WTC11 (cell line): ENCODE measurements at regions not wholly inside any gene's neighbourhood (a gene's known extent, or its start where the extent isn't known, plus 50 kb on each side); places are given as distances from the start of the nearest gene placed in this dataset.

ENCODE experiments used
- ATF2 ChIP-seq: sonication (generic); formaldehyde crosslinking; IDR thresholded peaks from 2 replicates; pipeline ENCODE4 v1.8.1; 2022; ENCODE audit warnings: low read depth, missing genetic modification reagents, borderline replicate concordance
- CTCF ChIP-seq: fragments of 200-600 bp; IDR thresholded peaks from 2 replicates; pipeline ENCODE4 v1.8.0; 2022; ENCODE audit warnings: antibody characterized with exemption
- E2F1 ChIP-seq: sonication (generic); formaldehyde crosslinking; IDR thresholded peaks from 2 replicates; pipeline ENCODE4 v1.8.0; 2022; ENCODE audit warnings: mild to moderate bottlenecking, missing genetic modification reagents
- FOXJ3 ChIP-seq: sonication (generic); formaldehyde crosslinking; IDR thresholded peaks from 2 replicates; pipeline ENCODE4 v1.9.0; 2021; ENCODE audit warnings: missing genetic modification reagents, mild to moderate bottlenecking, borderline replicate concordance
- MLX ChIP-seq: sonication (generic); formaldehyde crosslinking; IDR thresholded peaks from 2 replicates; pipeline ENCODE4 v1.8.1; 2023; ENCODE audit warnings: mild to moderate bottlenecking, missing genetic modification reagents, moderate library complexity
- MXD4 ChIP-seq: fragments of 250-450 bp; sonication (Bioruptor Pico); IDR thresholded peaks from 2 replicates; pipeline ENCODE4 v1.8.0; 2021; ENCODE audit warnings: mild to moderate bottlenecking, moderate library complexity, borderline replicate concordance
- NFATC4 ChIP-seq: fragments of 250-450 bp; sonication (Bioruptor Pico); IDR thresholded peaks from 2 replicates; pipeline ENCODE4 v1.9.0; 2021; ENCODE audit warnings: mild to moderate bottlenecking

GRCh38 chr12:77213319-77213718 lies 147.9 kb upstream of the E2F7 start:
- no peak for TF ChIP-seq CTCF
- no peak for TF ChIP-seq FOXJ3 (CRISPR knock-in tag)
- no peak for TF ChIP-seq MXD4 (CRISPR knock-in tag)
- TF ChIP-seq NFATC4 = no peak
- TF ChIP-seq MLX = no peak
- TF ChIP-seq E2F1 = no peak
- TF ChIP-seq ATF2 = no peak
